Common myeloid progenitor, CD34-positive (primary cell): ENCODE measurements at regions not wholly inside any gene's neighbourhood (a gene's known extent, or its start where the extent isn't known, plus 50 kb on each side); places are given as distances from the start of the nearest gene placed in this dataset.
"Not testable (repeated sequence)": the region's sequence is repeated elsewhere in the genome, so short reads cannot be mapped to it uniquely, and the experiment has no call there.

ENCODE experiments used
- CTCF ChIA-PET: fragments of 350-600 bp; sonication (Branson Sonifier 250); formaldehyde crosslinking; loops from one replicate; lab custom pipeline; 2021; ENCODE audit warnings: antibody characterized with exemption; lab: Charles Lee
- POLR2A ChIA-PET: fragments of 350-600 bp; sonication (Branson Sonifier 250); formaldehyde crosslinking; loops from one replicate; lab custom pipeline; 2021; ENCODE audit warnings: antibody characterized with exemption; lab: Charles Lee
- DNase-seq, 3 donors: peaks; one replicate each; pipeline versions ENCODE4 v3.0.0 to v3.0.0-alpha.2; 2013
- H3K27ac ChIP-seq, 2 experiments: 1 replicate in 1 of 2; 2 replicates in 1 of 2; pipeline ENCODE4 v1.7.0; 2013; ENCODE audit warnings: inconsistent platforms in 2 of 2, low read length in 2 of 2, mild to moderate bottlenecking in 2 of 2, low read depth in 1 of 2, moderate library complexity in 1 of 2; ENCODE audit not compliant: severe bottlenecking in 2 of 2, insufficient read depth in 1 of 2, poor library complexity in 1 of 2
- H3K27me3 ChIP-seq, 5 experiments: replicated peaks in 2 of 5; 1 replicate in 3 of 5; 2 replicates in 2 of 5; pipeline versions ENCODE4 v1.6.1 to v1.7.0; 2013; ENCODE audit warnings: low read length in 4 of 5, mild to moderate bottlenecking in 2 of 5, moderate library complexity in 2 of 5, inconsistent platforms in 1 of 5; ENCODE audit not compliant: insufficient read depth in 5 of 5, control insufficient read depth in 4 of 5
- H3K36me3 ChIP-seq, 4 experiments: 1 replicate in 2 of 4; 2 replicates in 2 of 4; pipeline versions ENCODE4 v1.6.1 to v1.7.0; 2013; ENCODE audit warnings: low read length in 3 of 4, control low read depth in 1 of 4, mild to moderate bottlenecking in 1 of 4; ENCODE audit not compliant: control insufficient read depth in 4 of 4, insufficient read depth in 4 of 4
- H3K4me1 ChIP-seq, 4 experiments: 1 replicate in 3 of 4; 2 replicates in 1 of 4; pipeline versions ENCODE4 v1.6.1 to v1.7.1; 2013; ENCODE audit warnings: low read length in 3 of 4, mild to moderate bottlenecking in 3 of 4, control low read depth in 1 of 4, inconsistent platforms in 1 of 4, moderate library complexity in 1 of 4; ENCODE audit not compliant: control insufficient read depth in 4 of 4, insufficient read depth in 4 of 4; ENCODE audit errors: control extremely low read depth in 1 of 4
- H3K4me3 ChIP-seq, 7 experiments: 1 replicate in 4 of 7; 2 replicates in 3 of 7; pipeline versions ENCODE4 v1.5.1 to v1.7.0; 2013; ENCODE audit warnings: mild to moderate bottlenecking in 7 of 7, low read length in 6 of 7, moderate library complexity in 6 of 7, inconsistent platforms in 2 of 7, low read depth in 2 of 7, control low read depth in 1 of 7; ENCODE audit not compliant: insufficient read depth in 4 of 7, control insufficient read depth in 1 of 7; ENCODE audit errors: extremely low read depth in 1 of 7
- H3K9me3 ChIP-seq, 5 experiments: 1 replicate in 4 of 5; 2 replicates in 1 of 5; pipeline versions ENCODE4 v1.6.1 to v1.7.1; 2013; ENCODE audit warnings: low read length in 4 of 5, mild to moderate bottlenecking in 2 of 5, inconsistent platforms in 1 of 5, low read depth in 1 of 5, moderate library complexity in 1 of 5; ENCODE audit not compliant: control insufficient read depth in 4 of 5, insufficient read depth in 2 of 5; ENCODE audit errors: control extremely low read depth in 1 of 5
- WGBS: methylation state at CpG from one replicate; pipeline ENCODE4 v1.1.5; 2013; ENCODE audit not compliant: insufficient coverage; 5-methylcytosine and 5-hydroxymethylcytosine counted together

- H3K27ac ChIP-seq, H3K4me3 ChIP-seq, POLR2A ChIA-PET, H3K4me1 ChIP-seq, DNase-seq, H3K36me3 ChIP-seq, CTCF ChIA-PET, H3K27me3 ChIP-seq, H3K9me3 ChIP-seq: not testable (repeated sequence)
- WGBS = 93% methylated on average over 2 of the region's 2 CpGs
These were observed 106.0 kb upstream of the ESX1 start for GRCh38 chrX:104360774-104361173.

- H3K9me3 ChIP-seq = no peaks in the 10 kb centered on the region
- no peaks in the 10 kb centered on the region for H3K36me3 ChIP-seq
- H3K4me1 ChIP-seq = no peaks in the 10 kb centered on the region
- no peak for DNase-seq
- WGBS = 67% methylated on average over 1 of the region's 1 CpG
- POLR2A ChIA-PET = no interaction called here
- no peaks in the 10 kb centered on the region for H3K27me3 ChIP-seq
- no peak overlapping the region for H3K4me3 ChIP-seq
- CTCF ChIA-PET = no interaction called here
- no peak overlapping the region for H3K27ac ChIP-seq
These were observed 104.4 kb upstream of the ESX1 start for GRCh38 chrX:104359124-104359523.

GRCh38 chrX:104351173-104351769 is 96.5 kb upstream of the ESX1 start:
- no peaks in the 10 kb centered on the region for H3K4me1 ChIP-seq
- no peaks in the 10 kb centered on the region for H3K36me3 ChIP-seq
- ChIA-PET POLR2A (no interaction called here), CTCF (interaction anchor here (1.4 kb wide), 1 partner anchor 42 kb away, joined by 3 read pairs; no protein-coding TSS in a partner anchor)
- H3K27ac ChIP-seq = no peak overlapping the region
- no peak overlapping the region for H3K4me3 ChIP-seq
- DNase-seq = peak in 2 of 3 donors; percentile 2 to 18
- no peaks in the 10 kb centered on the region for H3K9me3 ChIP-seq
- peaks cover 0 to 5% (median 0%) of the 10 kb centered on the region in 5 experiments for H3K27me3 ChIP-seq
- 80% methylated on average over 1 of the region's 3 CpGs for WGBS

- 63% methylated on average over 3 of the region's 4 CpGs for WGBS
- no peak overlapping the region for H3K27ac ChIP-seq
- no peaks in the 10 kb centered on the region for H3K4me1 ChIP-seq
- peaks cover 0 to 5% (median 0%) of the 10 kb centered on the region in 5 experiments for H3K27me3 ChIP-seq
- no peaks in the 10 kb centered on the region for H3K9me3 ChIP-seq
- POLR2A ChIA-PET = no interaction called here
- CTCF ChIA-PET = no interaction called here
- no peak overlapping the region for H3K4me3 ChIP-seq
- DNase-seq = no peak
- no peaks in the 10 kb centered on the region for H3K36me3 ChIP-seq
These were observed 93.1 kb upstream of the ESX1 start for GRCh38 chrX:104347860-104348259.

GRCh38 chrX:104343428-104344129 is 88.8 kb upstream of the ESX1 start:
- Histone ChIP-seq H3K9me3 (no peaks in the 10 kb centered on the region), H3K36me3 (no peaks in the 10 kb centered on the region), H3K27ac (no peak overlapping the region), H3K4me1 (no peaks in the 10 kb centered on the region), H3K4me3 (no peak overlapping the region), H3K27me3 (peaks cover 0 to 5% (median 0%) of the 10 kb centered on the region in 5 experiments)
- ChIA-PET CTCF (interaction anchor here (1.2 kb wide), 1 partner anchor 32 kb away, joined by 3 read pairs; no protein-coding TSS in a partner anchor), POLR2A (no interaction called here)
- 18% methylated on average over 4 of the region's 8 CpGs for WGBS
- peak; percentile 78 to 93 (median 91) for DNase-seq

GRCh38 chrX:104342065-104342464 is 87.3 kb upstream of the ESX1 start:
- CTCF ChIA-PET = no interaction called here
- WGBS = no CpG with 5 or more reads among the region's 2 CpGs
- no peaks in the 10 kb centered on the region for H3K9me3 ChIP-seq
- H3K27me3 ChIP-seq = peaks cover 0 to 7% (median 0%) of the 10 kb centered on the region in 5 experiments
- POLR2A ChIA-PET = no interaction called here
- no peaks in the 10 kb centered on the region for H3K4me1 ChIP-seq
- H3K27ac ChIP-seq = no peak overlapping the region
- H3K36me3 ChIP-seq = no peaks in the 10 kb centered on the region
- no peak for DNase-seq
- H3K4me3 ChIP-seq = no peak overlapping the region

- no peak overlapping the region for H3K4me3 ChIP-seq
- CTCF ChIA-PET = no interaction called here
- 63% methylated on average over 1 of the region's 3 CpGs for WGBS
These were observed 81.0 kb upstream of the ESX1 start for GRCh38 chrX:104335756-104336155.

More at GRCh38 chrX:104335756-104336155, 81.0 kb upstream of the ESX1 start:
- Histone ChIP-seq H3K27me3 (peaks cover 0 to 4% (median 0%) of the 10 kb centered on the region in 5 experiments), H3K27ac (no peak overlapping the region), H3K9me3 (no peaks in the 10 kb centered on the region), H3K36me3 (no peaks in the 10 kb centered on the region), H3K4me1 (no peaks in the 10 kb centered on the region)
- no peak for DNase-seq
- POLR2A ChIA-PET = interaction anchor here (0.6 kb wide), 1 partner anchor 121 kb away, joined by 5 read pairs; no protein-coding TSS in a partner anchor
